Neural cell (in vitro differentiated cells): ENCODE measurements at regions not wholly inside any gene's neighbourhood (a gene's known extent, or its start where the extent isn't known, plus 50 kb on each side); places are given as distances from the start of the nearest gene placed in this dataset.

ENCODE experiments used
- H2AFZ ChIP-seq: fragments of 200-600, 300-800 bp; sonication (generic), shearing (Covaris generic); 2 replicates; pipeline ENCODE4 v1.6.0; 2014; ENCODE audit warnings: low read depth, mild to moderate bottlenecking, antibody characterized with exemption, low read length, moderate library complexity
- H3F3A ChIP-seq: fragments of 200-600 bp; shearing (Covaris generic); 2 replicates; pipeline ENCODE4 v1.6.1; 2016; ENCODE audit warnings: mild to moderate bottlenecking, moderate library complexity, mixed read lengths, antibody characterized with exemption, low read length; ENCODE audit not compliant: insufficient read depth, poor library complexity, severe bottlenecking
- H3K27ac ChIP-seq: fragments of 200-600, 300-800 bp; sonication (generic), shearing (Covaris generic); 2 replicates; pipeline ENCODE4 v1.5.1; 2014; ENCODE audit warnings: mild to moderate bottlenecking, low read length, moderate library complexity
- H3K27me3 ChIP-seq: fragments of 300-800, 200-600 bp; sonication (generic), shearing (Covaris generic); 2 replicates; pipeline ENCODE4 v1.6.0; 2014; ENCODE audit warnings: mild to moderate bottlenecking, low read depth, low read length, moderate library complexity; ENCODE audit not compliant: insufficient read depth
- H3K36me3 ChIP-seq: fragments of 300-800, 200-600 bp; sonication (generic), shearing (Covaris generic); 2 replicates; pipeline ENCODE4 v1.5.1; 2014; ENCODE audit warnings: mild to moderate bottlenecking, antibody characterized with exemption, low read length, moderate library complexity; ENCODE audit not compliant: insufficient read depth
- H3K4me2 ChIP-seq: fragments of 300-800, 200-600 bp; sonication (generic), shearing (Covaris generic); 2 replicates; pipeline ENCODE4 v1.6.0; 2014; ENCODE audit warnings: mild to moderate bottlenecking, low read length
- H3K4me3 ChIP-seq: fragments of 300-800, 200-600 bp; sonication (generic), shearing (Covaris generic); 2 replicates; pipeline ENCODE4 v1.5.1; 2014; ENCODE audit warnings: mild to moderate bottlenecking, low read length, moderate library complexity
- H3K79me2 ChIP-seq: fragments of 200-600 bp; shearing (Covaris generic); replicated peaks from 2 replicates; pipeline ENCODE4 v1.6.0; 2014; ENCODE audit warnings: mild to moderate bottlenecking, low read length, moderate library complexity; ENCODE audit not compliant: insufficient read depth
- H3K9ac ChIP-seq: fragments of 300-800, 200-600 bp; sonication (generic), shearing (Covaris generic); 2 replicates; pipeline ENCODE4 v1.6.1; 2016; ENCODE audit warnings: mild to moderate bottlenecking, low read length, mixed read lengths
- H3K9me2 ChIP-seq: fragments of 200-600 bp; shearing (Covaris generic); 2 replicates; pipeline ENCODE4 v1.6.1; 2016; ENCODE audit warnings: mild to moderate bottlenecking, low read length, mixed read lengths; ENCODE audit not compliant: insufficient read depth
- H3K9me3 ChIP-seq: fragments of 200-600, 300-800 bp; sonication (generic), shearing (Covaris generic); 2 replicates; pipeline ENCODE4 v1.6.1; 2016; ENCODE audit warnings: mild to moderate bottlenecking, mixed run types, low read length, moderate library complexity, mixed read lengths
- H4K20me1 ChIP-seq: fragments of 200-600 bp; shearing (Covaris generic); 2 replicates; pipeline ENCODE4 v1.6.1; 2016; ENCODE audit warnings: mild to moderate bottlenecking, mixed run types; ENCODE audit not compliant: insufficient read depth
- CTCF ChIP-seq: fragments of 450-650 bp; IDR thresholded peaks from 2 replicates; pipeline ENCODE4 v1.5.1; 2014; ENCODE audit warnings: antibody characterized with exemption, mild to moderate bottlenecking, moderate library complexity; ENCODE audit not compliant: poor library complexity, severe bottlenecking
- EP300 ChIP-seq: fragments of 450-650 bp; conservative IDR thresholded peaks from 2 replicates; pipeline ENCODE4 v1.6.1; 2014; ENCODE audit warnings: antibody characterized with exemption, mild to moderate bottlenecking, moderate library complexity; ENCODE audit not compliant: poor library complexity, severe bottlenecking
- EZH2 ChIP-seq: fragments of 200-600, 300-800 bp; shearing (Covaris generic), sonication (generic); IDR thresholded peaks from 2 replicates; pipeline ENCODE4 v1.6.1; 2014; ENCODE audit warnings: antibody characterized with exemption, low read length, borderline replicate concordance, mild to moderate bottlenecking; ENCODE audit not compliant: insufficient read depth, poor library complexity, severe bottlenecking
- MXI1 ChIP-seq: fragments of 450-650 bp; conservative IDR thresholded peaks from 2 replicates; pipeline ENCODE4 v1.6.1; 2014; ENCODE audit warnings: antibody characterized with exemption, mild to moderate bottlenecking; ENCODE audit not compliant: poor library complexity, severe bottlenecking
- POLR2AphosphoS5 ChIP-seq: IDR thresholded peaks from 2 replicates; pipeline ENCODE4 v1.6.1; 2012
- RAD21 ChIP-seq: fragments of 450-650 bp; conservative IDR thresholded peaks from 2 replicates; pipeline ENCODE4 v1.6.1; 2014; ENCODE audit warnings: antibody characterized with exemption, mild to moderate bottlenecking, moderate library complexity
- REST ChIP-seq: IDR thresholded peaks from 2 replicates; pipeline ENCODE4 v1.6.1; 2012; ENCODE audit warnings: borderline replicate concordance
- SMC3 ChIP-seq: fragments of 450-650 bp; conservative IDR thresholded peaks from 2 replicates; pipeline ENCODE4 v1.6.1; 2014; ENCODE audit warnings: antibody characterized with exemption, mild to moderate bottlenecking, moderate library complexity; ENCODE audit not compliant: poor library complexity
- TAF1 ChIP-seq: IDR thresholded peaks from 2 replicates; pipeline ENCODE4 v1.6.1; 2012; ENCODE audit warnings: low read depth

GRCh38 chr12:107509421-107509820, 176.2 kb upstream of the PWP1 start:
- H3K79me2 ChIP-seq = no peaks in the 10 kb centered on the region
- no peak overlapping the region for H3K27ac ChIP-seq
- no peak overlapping the region for H3K9ac ChIP-seq
- H3K9me3 ChIP-seq = no peaks in the 10 kb centered on the region
- no peaks in the 10 kb centered on the region for H3K9me2 ChIP-seq
- no peaks in the 10 kb centered on the region for H4K20me1 ChIP-seq
- H3K36me3 ChIP-seq = no peaks in the 10 kb centered on the region
- no peak overlapping the region for H3K4me3 ChIP-seq
- no peak overlapping the region for H3K4me2 ChIP-seq
- H3F3A ChIP-seq = no peaks in the 10 kb centered on the region
- no peak for TF ChIP-seq RAD21
- no peak overlapping the region for H2AFZ ChIP-seq
- no peaks in the 10 kb centered on the region for H3K27me3 ChIP-seq

GRCh38 chr12:107510211-107510610, 175.4 kb upstream of the PWP1 start:
- no peaks in the 10 kb centered on the region for H3K9me2 ChIP-seq
- no peaks in the 10 kb centered on the region for H3F3A ChIP-seq
- H3K4me3 ChIP-seq = no peak overlapping the region
- no peak overlapping the region for H3K27ac ChIP-seq
- no peaks in the 10 kb centered on the region for H4K20me1 ChIP-seq
- no peaks in the 10 kb centered on the region for H3K36me3 ChIP-seq
- no peaks in the 10 kb centered on the region for H3K79me2 ChIP-seq
- no peak for TF ChIP-seq EZH2
- H3K27me3 ChIP-seq = no peaks in the 10 kb centered on the region
- H3K4me2 ChIP-seq = no peak overlapping the region
- no peaks in the 10 kb centered on the region for H3K9me3 ChIP-seq
- no peak overlapping the region for H2AFZ ChIP-seq
- H3K9ac ChIP-seq = no peak overlapping the region

GRCh38 chr12:107511292-107511691, 174.3 kb upstream of the PWP1 start:
- H3K27ac ChIP-seq = no peak overlapping the region
- H3K79me2 ChIP-seq = no peaks in the 10 kb centered on the region
- no peaks in the 10 kb centered on the region for H3K27me3 ChIP-seq
- H3K9me2 ChIP-seq = no peaks in the 10 kb centered on the region
- no peak overlapping the region for H3K4me3 ChIP-seq
- no peak overlapping the region for H2AFZ ChIP-seq
- H3K9me3 ChIP-seq = no peaks in the 10 kb centered on the region
- no peaks in the 10 kb centered on the region for H3K36me3 ChIP-seq
- no peak for TF ChIP-seq MXI1
- no peak for TF ChIP-seq TAF1
- H3K4me2 ChIP-seq = no peak overlapping the region
- no peaks in the 10 kb centered on the region for H3F3A ChIP-seq
- H3K9ac ChIP-seq = no peak overlapping the region
- H4K20me1 ChIP-seq = no peaks in the 10 kb centered on the region

- no peaks in the 10 kb centered on the region for H3K36me3 ChIP-seq
- H3K4me2 ChIP-seq = no peak overlapping the region
- no peak overlapping the region for H3K9ac ChIP-seq
- no peaks in the 10 kb centered on the region for H4K20me1 ChIP-seq
- no peak overlapping the region for H3K4me3 ChIP-seq
- no peaks in the 10 kb centered on the region for H3K9me2 ChIP-seq
- no peak overlapping the region for H2AFZ ChIP-seq
- TF ChIP-seq EP300 = no peak
- no peak for TF ChIP-seq TAF1
- TF ChIP-seq SMC3 = no peak
- TF ChIP-seq MXI1 = no peak
- TF ChIP-seq REST = no peak
- TF ChIP-seq RAD21 = no peak
- TF ChIP-seq POLR2AphosphoS5 = no peak
- TF ChIP-seq CTCF = no peak
- TF ChIP-seq EZH2 = no peak
- H3F3A ChIP-seq = no peaks in the 10 kb centered on the region
- H3K27me3 ChIP-seq = no peaks in the 10 kb centered on the region
- H3K27ac ChIP-seq = no peak overlapping the region
- H3K79me2 ChIP-seq = no peaks in the 10 kb centered on the region
- no peaks in the 10 kb centered on the region for H3K9me3 ChIP-seq
Measured at GRCh38 chr12:107512391-107512790, 173.2 kb upstream of the PWP1 start.
